PC-9 (cell line): ENCODE measurements at regions not wholly inside any gene's neighbourhood (a gene's known extent, or its start where the extent isn't known, plus 50 kb on each side); places are given as distances from the start of the nearest gene placed in this dataset.

ENCODE experiments used
- BruUV-seq: library from RNA; stranded (reverse); fragments of 400-500 nt; replicated peaks from 2 replicates; lab custom pipeline; 2021; lab: Mats Ljungman, UMichigan
- CTCF ChIA-PET: fragments of 300-600 bp; sonication (Branson Sonifier 250); formaldehyde crosslinking; loops from one replicate; lab custom pipeline; 2022; ENCODE audit warnings: antibody characterized with exemption; lab: Charles Lee
- POLR2A ChIA-PET: fragments of 300-600 bp; sonication (Branson Sonifier 250); formaldehyde crosslinking; loops from one replicate; lab custom pipeline; 2022; ENCODE audit warnings: antibody characterized with exemption; ENCODE audit not compliant: unreplicated experiment; lab: Charles Lee
- DNase-seq, 2 experiments: peaks; one replicate each; pipeline versions ENCODE4 v3.0.0 to v3.0.0-alpha.2; 2015 to 2022; ENCODE audit warnings: mixed read lengths in 1 of 2
- H2AFZ ChIP-seq: fragments of 200-600 bp; sonication (generic); 2 replicates; pipeline ENCODE4 v1.8.1; 2017; ENCODE audit warnings: antibody characterized with exemption
- H3F3A ChIP-seq: fragments of 200-600 bp; sonication (generic); 2 replicates; pipeline ENCODE4 v1.8.1; 2017; ENCODE audit warnings: antibody characterized with exemption, mild to moderate bottlenecking, low read depth; ENCODE audit not compliant: insufficient read depth
- H3K27ac ChIP-seq: fragments of 200-600 bp; sonication (generic); 2 replicates; pipeline ENCODE4 v1.6.1; 2016; ENCODE audit warnings: mixed run types
- H3K27me3 ChIP-seq: fragments of 200-600 bp; sonication (generic); 2 replicates; pipeline ENCODE4 v1.6.1; 2016; ENCODE audit warnings: low read depth, mixed run types; ENCODE audit not compliant: insufficient read depth
- H3K36me3 ChIP-seq: fragments of 200-600 bp; sonication (generic); 2 replicates; pipeline ENCODE4 v1.6.1; 2016; ENCODE audit warnings: low read depth, mixed run types
- H3K4me1 ChIP-seq: fragments of 200-600 bp; sonication (generic); replicated peaks from 2 replicates; pipeline ENCODE4 v1.6.1; 2016; ENCODE audit warnings: mixed run types; ENCODE audit not compliant: insufficient read depth
- H3K4me2 ChIP-seq: fragments of 200-600 bp; sonication (generic); 2 replicates; pipeline ENCODE4 v1.6.1; 2017; ENCODE audit warnings: mixed run types
- H3K4me3 ChIP-seq: fragments of 200-600 bp; sonication (generic); 2 replicates; pipeline ENCODE4 v1.6.1; 2016; ENCODE audit warnings: mixed run types
- H3K79me2 ChIP-seq: fragments of 200-600 bp; sonication (generic); 2 replicates; pipeline ENCODE4 v1.6.1; 2017; ENCODE audit warnings: low read depth, mixed run types
- H3K9me2 ChIP-seq: fragments of 200-600 bp; sonication (generic); 2 replicates; pipeline ENCODE4 v1.8.1; 2017; ENCODE audit warnings: mild to moderate bottlenecking; ENCODE audit not compliant: insufficient read depth
- H3K9me3 ChIP-seq: fragments of 200-600 bp; sonication (generic); 2 replicates; pipeline ENCODE4 v1.8.1; 2016; ENCODE audit warnings: low read depth; ENCODE audit not compliant: insufficient read depth
- H4K20me1 ChIP-seq: fragments of 200-600 bp; sonication (generic); 2 replicates; pipeline ENCODE4 v1.8.1; 2017; ENCODE audit not compliant: insufficient read depth
- CTCF ChIP-seq: fragments of 200-600 bp; sonication (generic); conservative IDR thresholded peaks from 2 replicates; pipeline ENCODE4 v1.6.1; 2017; ENCODE audit warnings: mixed run types, antibody characterized with exemption, mild to moderate bottlenecking, moderate library complexity
- EZH2 ChIP-seq: fragments of 200-600 bp; sonication (generic); IDR thresholded peaks from 2 replicates; pipeline ENCODE4 v1.8.0; 2017; ENCODE audit warnings: antibody characterized with exemption, low read depth
- intact Hi-C: fragments of 100-400 bp; cut with micrococcal nuclease; formaldehyde crosslinking; loops from one replicate; pipeline ENCODE4 v1.10.0; 2022; ENCODE audit not compliant: unreplicated experiment

DNA sequence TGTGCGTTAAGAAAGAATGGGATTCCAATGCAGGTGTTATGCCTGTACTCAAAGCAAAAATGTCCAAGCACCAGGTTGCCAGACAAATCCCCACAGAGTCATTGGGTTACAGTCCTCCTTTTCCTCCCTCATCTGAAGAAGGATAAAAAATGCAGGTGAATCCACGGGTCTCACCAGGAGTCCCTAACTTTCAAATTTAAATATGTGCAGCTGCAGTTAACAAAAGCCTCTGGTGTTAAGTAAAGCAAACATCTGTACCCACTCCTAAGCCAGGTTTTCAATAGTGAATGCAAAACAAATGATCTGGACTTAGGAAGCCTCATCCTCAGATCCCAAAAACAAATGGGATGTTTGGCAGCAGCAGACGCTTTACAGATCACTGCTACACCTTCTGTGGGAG lies 70.4 kb upstream of the SETMAR start:
- ChIA-PET CTCF (no interaction called here), POLR2A (no interaction called here)
- H3K27ac ChIP-seq = no peak overlapping the region
- H3K79me2 ChIP-seq = no peaks in the 10 kb centered on the region
- BruUV-seq = no TSS peak
- H3K4me3 ChIP-seq = no peak overlapping the region
- H2AFZ ChIP-seq = no peak overlapping the region
- no peaks in the 10 kb centered on the region for H4K20me1 ChIP-seq
- no peak overlapping the region for H3K4me2 ChIP-seq
- H3K9me2 ChIP-seq = no peaks in the 10 kb centered on the region
- intact Hi-C loops = no loop called here
- H3K36me3 ChIP-seq = no peaks in the 10 kb centered on the region
- no peaks in the 10 kb centered on the region for H3K27me3 ChIP-seq
- no peaks in the 10 kb centered on the region for H3K9me3 ChIP-seq
- TF ChIP-seq EZH2 (no peak), CTCF (no peak)
- DNase-seq = no peak
- H3K4me1 ChIP-seq = no peaks in the 10 kb centered on the region
- H3F3A ChIP-seq = no peaks in the 10 kb centered on the region

DNA sequence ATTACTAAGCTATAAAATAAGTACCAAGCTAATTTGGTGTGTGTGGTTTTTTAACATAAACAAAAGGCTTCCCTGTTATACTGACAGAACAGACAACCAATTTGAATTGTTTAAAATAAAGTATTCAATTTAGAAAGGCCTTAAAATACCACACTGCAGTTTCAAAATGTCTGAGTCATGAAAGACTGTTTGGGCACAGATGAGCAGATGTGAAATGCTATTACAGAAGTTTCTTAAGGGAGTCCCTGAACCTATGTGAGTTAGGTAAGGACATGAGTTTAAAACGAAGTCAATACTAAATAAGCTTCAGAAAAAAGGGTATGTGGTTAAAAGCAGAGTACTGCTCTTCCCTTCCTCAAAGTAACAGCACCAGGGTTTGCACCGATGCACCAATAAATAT lies 69.7 kb upstream of the SETMAR start:
- no peaks in the 10 kb centered on the region for H3K9me2 ChIP-seq
- TF ChIP-seq EZH2 (no peak), CTCF (no peak)
- DNase-seq = no peak
- no peaks in the 10 kb centered on the region for H3F3A ChIP-seq
- no peaks in the 10 kb centered on the region for H3K36me3 ChIP-seq
- intact Hi-C loops = no loop called here
- H3K79me2 ChIP-seq = no peaks in the 10 kb centered on the region
- H3K27ac ChIP-seq = no peak overlapping the region
- no peak overlapping the region for H3K4me2 ChIP-seq
- H2AFZ ChIP-seq = no peak overlapping the region
- BruUV-seq = no TSS peak
- H3K9me3 ChIP-seq = no peaks in the 10 kb centered on the region
- H4K20me1 ChIP-seq = no peaks in the 10 kb centered on the region
- ChIA-PET POLR2A (no interaction called here), CTCF (no interaction called here)
- no peaks in the 10 kb centered on the region for H3K27me3 ChIP-seq
- no peaks in the 10 kb centered on the region for H3K4me1 ChIP-seq
- no peak overlapping the region for H3K4me3 ChIP-seq

DNA sequence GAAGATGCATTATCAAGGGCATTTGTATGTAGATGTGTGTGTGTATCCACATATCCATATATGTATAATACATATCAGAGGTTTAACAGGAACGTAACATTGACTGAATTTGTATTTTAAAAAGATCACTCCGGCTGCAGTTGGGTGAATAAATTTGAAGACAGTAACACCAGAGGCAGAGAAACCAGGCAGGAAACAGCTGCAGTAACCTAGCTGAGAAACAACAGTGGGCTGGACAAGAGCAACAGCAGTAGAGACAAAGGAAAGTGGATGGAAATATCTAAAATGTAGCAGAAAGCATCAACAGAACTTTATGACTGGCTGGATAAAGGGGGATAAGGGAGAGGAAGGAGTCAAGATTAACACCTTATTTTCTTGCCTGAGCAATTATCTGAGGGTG lies 68.3 kb upstream of the SETMAR start:
- Histone ChIP-seq H3K4me2 (no peak overlapping the region), H2AFZ (no peak overlapping the region), H3F3A (no peaks in the 10 kb centered on the region), H3K4me3 (no peak overlapping the region), H3K27me3 (no peaks in the 10 kb centered on the region), H3K9me3 (no peaks in the 10 kb centered on the region), H3K27ac (no peak overlapping the region), H3K36me3 (no peaks in the 10 kb centered on the region), H4K20me1 (no peaks in the 10 kb centered on the region), H3K79me2 (no peaks in the 10 kb centered on the region), H3K9me2 (no peaks in the 10 kb centered on the region), H3K4me1 (no peaks in the 10 kb centered on the region)
- CTCF ChIA-PET = no interaction called here
- intact Hi-C loops = no loop called here
- TF ChIP-seq CTCF = no peak
- no peak for TF ChIP-seq EZH2
- no TSS peak for BruUV-seq
- DNase-seq = no peak
- POLR2A ChIA-PET = no interaction called here
